ENCODE measurements at regions not wholly inside any gene's neighbourhood (a gene's known extent, or its start where the extent isn't known, plus 50 kb on each side); places are given as distances from the start of the nearest gene placed in this dataset.
"Not testable (repeated sequence)": the region's sequence is repeated elsewhere in the genome, so short reads cannot be mapped to it uniquely, and the experiment has no call there.

DNA sequence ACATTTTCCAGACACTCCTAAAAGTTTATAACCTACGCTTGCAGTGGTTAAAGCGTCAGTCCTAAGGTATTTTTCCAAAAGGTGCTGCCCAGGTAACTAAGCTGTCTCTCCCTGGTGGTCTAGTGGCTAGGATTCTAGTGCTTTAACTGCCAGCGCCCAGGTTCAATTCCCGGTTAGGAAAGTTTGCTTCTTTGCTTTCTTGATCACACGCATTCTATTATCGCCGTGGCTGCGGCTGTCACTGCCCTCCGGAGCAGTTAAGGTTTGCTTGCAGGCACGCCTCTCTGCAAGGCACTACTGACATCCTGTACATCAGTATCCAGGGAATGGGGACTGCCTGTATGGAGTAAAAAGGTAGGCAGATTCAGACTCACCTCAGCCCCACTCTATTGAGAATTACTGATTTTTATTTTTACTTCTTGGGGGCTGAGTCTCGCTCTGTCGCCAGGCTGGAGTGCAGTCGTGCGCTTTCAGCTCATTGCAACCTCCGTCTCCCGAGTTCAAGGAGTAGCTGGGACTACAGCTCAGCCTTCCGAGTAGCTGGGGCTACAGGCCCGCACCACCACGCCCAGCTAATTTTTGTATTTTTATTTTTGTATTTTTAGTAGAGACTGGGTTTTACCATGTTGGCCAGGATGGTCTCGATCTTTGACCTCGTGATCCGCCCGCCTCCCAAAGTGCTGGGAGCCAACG lies 53.2 kb upstream of the CFAP126 start:
- H3K27me3 ChIP-seq: no peaks in the 10 kb centered on the region
- H3K9me3 ChIP-seq: no peaks in the 10 kb centered on the region
- H3K4me3 ChIP-seq: peak overlapping the region; percentile 75
- no peaks in the 10 kb centered on the region for H3K36me3 ChIP-seq
- DNase-seq: peak; percentile 43

DNA sequence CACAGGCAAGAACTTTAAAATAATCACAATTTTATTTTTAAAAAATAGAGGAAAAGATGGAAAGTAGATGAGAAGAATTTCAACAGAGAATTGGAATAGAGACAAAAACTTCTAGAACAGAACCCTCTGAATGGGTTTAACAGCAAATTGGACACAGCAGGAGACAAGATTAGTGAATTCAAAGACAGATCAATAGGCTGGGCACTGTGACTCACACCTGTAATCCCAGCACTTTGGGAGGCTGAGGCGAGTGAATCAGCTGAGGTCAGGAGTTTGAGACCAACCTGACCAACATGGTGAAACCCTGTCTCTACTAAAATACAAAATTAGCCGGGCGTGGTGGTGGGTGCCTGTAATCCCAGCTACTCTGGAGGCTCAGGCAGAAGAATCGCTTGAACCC lies 49.9 kb upstream of the CFAP126 start:
- not testable (repeated sequence) for H3K27me3 ChIP-seq, DNase-seq, H3K4me3 ChIP-seq, H3K36me3 ChIP-seq, H3K9me3 ChIP-seq

All from MG63 (cell line).